ENCODE measurements at regions not wholly inside any gene's neighbourhood (a gene's known extent, or its start where the extent isn't known, plus 50 kb on each side); places are given as distances from the start of the nearest gene placed in this dataset.
"Not testable (repeated sequence)": the region's sequence is repeated elsewhere in the genome, so short reads cannot be mapped to it uniquely, and the experiment has no call there.

DNA sequence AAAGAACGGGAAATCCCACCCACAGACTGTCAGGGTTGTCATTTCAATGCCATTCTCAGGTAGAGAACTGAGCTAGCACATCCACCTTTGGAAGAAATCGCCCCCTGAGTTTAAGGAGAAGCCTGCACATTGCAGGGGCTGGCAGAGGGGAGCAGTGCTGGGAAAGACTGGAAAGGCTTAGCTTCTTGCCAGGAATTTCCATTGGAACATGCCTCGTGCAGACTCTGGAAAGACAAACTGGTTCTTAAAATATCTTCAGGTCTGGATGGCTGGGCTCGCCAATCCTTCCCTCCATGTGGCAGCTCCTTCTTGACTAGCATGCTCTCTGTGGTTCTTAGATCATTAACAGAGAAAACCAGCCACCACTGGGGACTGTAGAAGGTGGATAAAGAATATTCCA lies 414.1 kb downstream of the TSHZ3 start:
- WGBS, 2 experiments (ENCODE audit: extremely low coverage in 1 of 2, insufficient coverage in 1 of 2, insufficient read length in 1 of 2, insufficient replicate concordance in 2 of 2, low coverage in 1 of 2, low lambda C conversion rate in 2 of 2, missing lambda C conversion rate in 1 of 2), result 70% methylated on average over 4 of the region's 4 CpGs; no CpG with 5 or more reads in 1 of the 2 experiments
- CTCF ChIA-PET (ENCODE audit: partially characterized antibody), result interaction anchor here (0.9 to 1.0 kb wide), 2 partner anchors 249 to 252 kb away, joined by 3 read pairs; no protein-coding TSS in a partner anchor

DNA sequence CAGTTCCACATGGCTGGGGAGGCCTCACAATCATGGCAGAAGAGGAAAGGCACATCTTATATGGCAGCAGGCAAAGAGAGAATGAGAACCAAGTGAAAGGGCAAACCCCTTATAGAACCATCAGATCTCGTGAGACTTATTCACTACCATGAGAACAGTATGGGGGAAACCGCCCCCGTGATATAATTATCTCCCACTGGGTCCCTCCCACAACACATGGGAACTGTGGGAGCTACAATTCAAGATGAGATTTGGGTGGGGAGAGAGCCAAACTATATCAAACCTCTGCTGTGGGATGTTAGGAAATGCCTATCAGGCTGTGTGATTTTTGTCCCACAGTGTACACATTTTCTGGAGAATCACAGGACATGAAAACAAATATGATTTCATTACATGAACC lies 415.8 kb downstream of the TSHZ3 start:
- H4K8ac ChIP-seq (ENCODE audit: extremely low read depth, insufficient read depth, low read length); H3K36me3 ChIP-seq (ENCODE audit: control insufficient read depth in 2 of 4, insufficient read depth in 4 of 4, low read length in 3 of 4): not testable (repeated sequence)

More for the DNA sequence above, 414.1 kb downstream of the TSHZ3 start:
- Histone ChIP-seq H3K9me3 (ENCODE audit: insufficient read depth in 2 of 2, low read depth in 1 of 2, low read length in 1 of 2) (no peaks in the 10 kb centered on the region), H4K91ac (replicated peaks; ENCODE audit: insufficient read length, low read length) (no peak overlapping the region), H4K5ac (ENCODE audit: insufficient read length, low read depth, low read length) (no peak overlapping the region), H3K4me2 (ENCODE audit: insufficient read depth in 1 of 2, low read depth in 2 of 2, low read length in 2 of 2) (no peak overlapping the region), H3K4me3 (ENCODE audit: extremely low read depth in 1 of 4, insufficient read depth in 2 of 4, low read depth in 3 of 4, low read length in 4 of 4) (no peak overlapping the region), H3K9ac (replicated peaks in 1 of 4; ENCODE audit: extremely low read depth in 1 of 4, low read depth in 3 of 4, low read length in 3 of 4) (no peak overlapping the region), H2BK5ac (ENCODE audit: low read depth, low read length) (no peak overlapping the region), H3K14ac (ENCODE audit: insufficient read length) (no peak overlapping the region), H2BK12ac (ENCODE audit: low read depth, low read length) (no peak overlapping the region), H4K20me1 (replicated peaks in 1 of 2; ENCODE audit: control insufficient read depth in 1 of 2, insufficient read depth in 2 of 2, low read length in 2 of 2) (no peaks in the 10 kb centered on the region), H2BK120ac (replicated peaks; ENCODE audit: low read depth, low read length) (no peak overlapping the region), H3K27ac (ENCODE audit: low read depth, low read length) (no peak overlapping the region), H3K56ac (replicated peaks; ENCODE audit: insufficient read length, low read depth, low read length) (no peak overlapping the region), H3K36me3 (ENCODE audit: control insufficient read depth in 2 of 4, insufficient read depth in 4 of 4, low read length in 3 of 4) (no peaks in the 10 kb centered on the region), H3K79me2 (ENCODE audit: control insufficient read depth in 1 of 2, insufficient read depth in 2 of 2, low read length in 2 of 2) (no peaks in the 10 kb centered on the region), H3K4me1 (replicated peaks in 1 of 4; ENCODE audit: control insufficient read depth in 3 of 4, insufficient read depth in 4 of 4, low read length in 3 of 4) (no peaks in the 10 kb centered on the region), H2AK5ac (ENCODE audit: low read depth, low read length) (no peak overlapping the region), H2AFZ (ENCODE audit: low read length) (no peak overlapping the region), H2BK20ac (ENCODE audit: low read length) (no peak overlapping the region), H3K23me2 (ENCODE audit: low read depth, low read length) (no peaks in the 10 kb centered on the region), H3K4ac (replicated peaks; ENCODE audit: insufficient read length, low read depth, low read length) (no peak overlapping the region), H3K79me1 (ENCODE audit: low read depth, low read length) (no peaks in the 10 kb centered on the region), H2BK15ac (ENCODE audit: low read length) (no peak overlapping the region), H3K18ac (ENCODE audit: extremely low read depth, low read length) (no peak overlapping the region), H3K27me3 (replicated peaks in 1 of 4; ENCODE audit: control insufficient read depth in 3 of 4, extremely low read depth in 1 of 4, insufficient read depth in 3 of 4, low read length in 3 of 4) (no peaks in the 10 kb centered on the region), H4K8ac (ENCODE audit: extremely low read depth, insufficient read depth, low read length) (no peak overlapping the region), H3K23ac (ENCODE audit: insufficient read length) (no peak overlapping the region)
- TF ChIP-seq BCL11A (IDR thresholded peaks at IDR 0.05; ENCODE audit: low read depth in 2 of 2, low read length in 2 of 2), result no peak
- FAIRE-seq (no peak), DNase-seq (ENCODE audit: low read depth in 1 of 2, low spot score in 2 of 2) (no peak)
- POLR2A ChIA-PET (ENCODE audit: partially characterized antibody), result no interaction called here

More for the DNA sequence above, 415.8 kb downstream of the TSHZ3 start:
- H3K79me2 ChIP-seq (ENCODE audit: control insufficient read depth in 1 of 2, insufficient read depth in 2 of 2, low read length in 2 of 2); H2AFZ ChIP-seq (ENCODE audit: low read length); H3K9ac ChIP-seq (replicated peaks in 1 of 4; ENCODE audit: extremely low read depth in 1 of 4, low read depth in 3 of 4, low read length in 3 of 4); H4K20me1 ChIP-seq (replicated peaks in 1 of 2; ENCODE audit: control insufficient read depth in 1 of 2, insufficient read depth in 2 of 2, low read length in 2 of 2); H3K4me1 ChIP-seq (replicated peaks in 1 of 4; ENCODE audit: control insufficient read depth in 3 of 4, insufficient read depth in 4 of 4, low read length in 3 of 4); H3K23me2 ChIP-seq (ENCODE audit: low read depth, low read length); H3K4me2 ChIP-seq (ENCODE audit: insufficient read depth in 1 of 2, low read depth in 2 of 2, low read length in 2 of 2); H3K18ac ChIP-seq (ENCODE audit: extremely low read depth, low read length); H3K9me3 ChIP-seq (ENCODE audit: insufficient read depth in 2 of 2, low read depth in 1 of 2, low read length in 1 of 2); H3K4ac ChIP-seq (replicated peaks; ENCODE audit: insufficient read length, low read depth, low read length); H3K79me1 ChIP-seq (ENCODE audit: low read depth, low read length); H4K91ac ChIP-seq (replicated peaks; ENCODE audit: insufficient read length, low read length); H2BK5ac ChIP-seq (ENCODE audit: low read depth, low read length); H3K4me3 ChIP-seq (ENCODE audit: extremely low read depth in 1 of 4, insufficient read depth in 2 of 4, low read depth in 3 of 4, low read length in 4 of 4); H2AK5ac ChIP-seq (ENCODE audit: low read depth, low read length); H2BK120ac ChIP-seq (replicated peaks; ENCODE audit: low read depth, low read length); H3K27ac ChIP-seq (ENCODE audit: low read depth, low read length); H2BK20ac ChIP-seq (ENCODE audit: low read length); FAIRE-seq; H3K23ac ChIP-seq (ENCODE audit: insufficient read length); H3K27me3 ChIP-seq (replicated peaks in 1 of 4; ENCODE audit: control insufficient read depth in 3 of 4, extremely low read depth in 1 of 4, insufficient read depth in 3 of 4, low read length in 3 of 4); H2BK12ac ChIP-seq (ENCODE audit: low read depth, low read length); H3K14ac ChIP-seq (ENCODE audit: insufficient read length); H3K56ac ChIP-seq (replicated peaks; ENCODE audit: insufficient read length, low read depth, low read length); H2BK15ac ChIP-seq (ENCODE audit: low read length); DNase-seq (ENCODE audit: low read depth in 1 of 2, low spot score in 2 of 2); H4K5ac ChIP-seq (ENCODE audit: insufficient read length, low read depth, low read length): not testable (repeated sequence)
- WGBS, 2 experiments (ENCODE audit: extremely low coverage in 1 of 2, insufficient coverage in 1 of 2, insufficient read length in 1 of 2, insufficient replicate concordance in 2 of 2, low coverage in 1 of 2, low lambda C conversion rate in 2 of 2, missing lambda C conversion rate in 1 of 2), result 80% methylated on average over 3 of the region's 3 CpGs; no CpG with 5 or more reads in 1 of the 2 experiments
- POLR2A ChIA-PET (ENCODE audit: partially characterized antibody), result interaction anchor here (0.6 kb wide), 1 partner anchor 11 kb away, joined by 3 read pairs; no protein-coding TSS in a partner anchor
- CTCF ChIA-PET (ENCODE audit: partially characterized antibody), result interaction anchor here (0.8 kb wide), 1 partner anchor 149 kb away, joined by 3 read pairs; no protein-coding TSS in a partner anchor
